Stimulated activated CD4-positive, alpha-beta T cell treated with anti-CD3 and anti-CD28 coated beads, Interleukin-2, amount 100 ng/mL, for 4 hours (primary cell): ENCODE measurements at regions not wholly inside any gene's neighbourhood (a gene's known extent, or its start where the extent isn't known, plus 50 kb on each side); places are given as distances from the start of the nearest gene placed in this dataset.

Experiments used
- DNase-seq: peaks from one replicate; pipeline ENCODE4 v3.0.0-alpha.2; 2020; ENCODE audit warnings: low read depth

GRCh38 chr3:124491098-124491497 lies 239.2 kb upstream of the UMPS start:
- DNase-seq, result no peak

DNA sequence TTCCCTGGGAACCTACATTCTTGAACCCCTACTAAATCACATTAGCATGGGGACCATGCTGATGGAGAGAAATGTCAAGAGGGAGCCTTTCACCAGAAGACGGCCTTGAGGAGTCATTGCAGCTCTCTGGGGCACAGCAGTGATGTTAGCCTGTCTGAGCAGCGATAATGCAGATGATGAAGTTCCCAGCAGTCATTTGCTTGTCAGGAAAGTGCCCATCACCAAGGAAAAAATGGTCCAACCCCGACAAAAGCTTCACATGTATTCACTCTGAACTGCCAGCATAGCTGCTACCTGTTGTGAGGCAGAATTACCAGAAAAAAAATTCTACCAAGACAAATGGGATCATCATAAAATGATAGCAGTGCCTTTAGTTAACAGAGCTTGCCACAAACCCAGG lies 238.4 kb upstream of the UMPS start:
- no peak for DNase-seq

- DNase-seq, result no peak
Observed at GRCh38 chr3:124492824-124493223, 237.4 kb upstream of the UMPS start.

GRCh38 chr3:124496061-124496460 lies 234.2 kb upstream of the UMPS start:
- no peak for DNase-seq

DNA sequence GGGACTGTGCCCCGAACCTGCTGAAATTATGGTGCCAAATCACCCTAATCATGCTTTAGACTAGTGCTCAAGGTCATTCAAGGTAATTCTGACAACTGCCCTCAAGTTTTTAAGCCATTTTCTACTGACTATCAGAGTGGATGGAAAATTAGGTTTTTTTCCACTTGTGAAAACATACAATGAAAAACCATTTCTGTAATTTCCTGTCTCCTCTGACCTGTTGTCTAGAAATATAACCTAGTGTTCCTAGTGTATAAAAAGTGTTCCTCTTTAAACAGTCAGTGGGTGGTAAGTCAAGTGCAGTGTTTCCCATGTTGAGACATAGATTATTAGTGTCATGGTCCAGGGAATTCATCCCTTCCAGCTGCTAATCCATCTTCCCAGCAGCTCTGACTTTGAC lies 232.8 kb upstream of the UMPS start:
- DNase-seq, result no peak

DNA sequence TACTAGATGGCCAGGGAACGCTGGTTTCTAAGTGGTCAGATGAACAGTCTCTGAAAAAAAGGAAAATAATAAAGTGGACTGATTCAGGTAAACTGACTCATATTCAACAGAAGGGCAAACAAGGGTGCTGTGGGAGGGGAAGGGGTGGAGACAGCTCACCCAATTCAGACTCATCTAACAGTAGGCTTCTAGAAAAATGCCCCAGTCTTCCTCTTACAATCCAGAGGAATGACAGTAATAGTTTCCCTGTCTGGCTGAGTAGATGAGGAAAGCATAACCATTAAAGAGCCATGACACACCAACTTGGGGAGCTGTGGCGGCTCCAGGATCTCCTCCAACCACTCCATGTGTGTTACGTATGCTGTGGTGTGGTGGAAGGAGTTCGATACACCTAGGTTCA lies 231.4 kb upstream of the UMPS start:
- no peak for DNase-seq

GRCh38 chr3:124504332-124505059 lies 225.8 kb upstream of the UMPS start:
- DNase-seq, result no peak

- no peak for DNase-seq
Observed at GRCh38 chr3:124509884-124510283, 220.4 kb upstream of the UMPS start.

DNA sequence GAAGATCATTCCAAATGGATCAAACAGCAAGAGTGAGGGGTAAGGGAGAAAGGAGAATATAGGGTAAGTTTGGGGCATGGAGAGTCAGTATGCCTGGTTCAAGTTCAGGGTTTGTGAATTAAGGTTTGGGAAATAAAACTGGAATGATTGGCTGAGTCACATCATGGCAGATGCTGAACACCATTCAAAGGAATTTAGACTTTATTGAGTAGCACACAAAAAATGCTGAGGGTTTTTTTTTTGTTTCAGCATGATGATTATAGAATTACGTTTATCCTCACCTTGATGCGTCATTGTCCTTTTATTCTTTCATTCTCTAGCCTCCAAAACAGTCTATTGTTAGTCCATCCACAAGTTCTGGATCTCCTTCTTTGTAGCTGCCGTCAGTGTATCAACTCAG lies 220.0 kb upstream of the UMPS start:
- DNase-seq, result no peak

- no peak for DNase-seq
Observed at GRCh38 chr3:124512881-124513609, 217.2 kb upstream of the UMPS start.

DNA sequence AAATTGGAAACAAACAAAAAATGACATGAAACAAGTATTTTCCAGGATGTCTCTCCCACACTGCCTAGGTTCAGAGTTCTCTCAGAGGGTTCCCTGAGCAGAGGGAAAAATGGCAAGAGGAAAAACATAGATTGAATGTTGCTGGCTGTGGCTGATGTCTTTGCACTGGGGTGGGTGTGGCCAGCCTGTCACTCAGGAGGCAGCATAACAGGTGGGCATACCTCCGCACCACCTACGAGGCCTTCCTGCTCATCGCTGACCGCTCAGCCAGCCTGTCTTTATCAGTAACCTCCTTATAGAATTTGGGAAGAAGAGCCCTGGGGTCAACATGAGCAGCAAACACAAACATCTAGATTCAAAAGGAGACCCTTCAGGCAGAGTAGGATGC lies 216.6 kb upstream of the UMPS start:
- DNase-seq, result no peak

- no peak for DNase-seq
Observed at GRCh38 chr3:124514683-124515082, 215.6 kb upstream of the UMPS start.

- DNase-seq, result no peak
Observed at GRCh38 chr3:124516333-124516732, 213.9 kb upstream of the UMPS start.

GRCh38 chr3:124517306-124517705 lies 212.9 kb upstream of the UMPS start:
- no peak for DNase-seq

DNA sequence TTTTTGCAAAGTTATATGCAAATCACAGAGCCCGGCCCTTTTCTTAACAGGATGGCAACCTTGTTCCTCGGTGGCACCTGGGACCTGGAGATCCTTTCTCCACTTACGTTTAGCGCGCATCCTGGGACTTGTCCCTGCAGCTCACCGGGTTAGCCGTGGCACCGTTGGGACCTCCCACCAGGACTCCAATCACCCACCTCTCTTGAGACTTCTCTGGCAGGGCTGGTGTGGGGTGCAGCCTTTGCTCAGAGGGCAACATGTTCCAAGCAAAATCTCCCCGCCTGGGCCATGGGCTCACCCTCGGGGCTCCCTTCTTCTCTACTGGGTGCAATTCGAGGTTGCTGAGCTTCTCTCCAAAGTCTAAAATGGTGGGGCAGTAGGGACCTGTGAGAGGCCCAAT lies 211.9 kb upstream of the UMPS start:
- no peak for DNase-seq

DNA sequence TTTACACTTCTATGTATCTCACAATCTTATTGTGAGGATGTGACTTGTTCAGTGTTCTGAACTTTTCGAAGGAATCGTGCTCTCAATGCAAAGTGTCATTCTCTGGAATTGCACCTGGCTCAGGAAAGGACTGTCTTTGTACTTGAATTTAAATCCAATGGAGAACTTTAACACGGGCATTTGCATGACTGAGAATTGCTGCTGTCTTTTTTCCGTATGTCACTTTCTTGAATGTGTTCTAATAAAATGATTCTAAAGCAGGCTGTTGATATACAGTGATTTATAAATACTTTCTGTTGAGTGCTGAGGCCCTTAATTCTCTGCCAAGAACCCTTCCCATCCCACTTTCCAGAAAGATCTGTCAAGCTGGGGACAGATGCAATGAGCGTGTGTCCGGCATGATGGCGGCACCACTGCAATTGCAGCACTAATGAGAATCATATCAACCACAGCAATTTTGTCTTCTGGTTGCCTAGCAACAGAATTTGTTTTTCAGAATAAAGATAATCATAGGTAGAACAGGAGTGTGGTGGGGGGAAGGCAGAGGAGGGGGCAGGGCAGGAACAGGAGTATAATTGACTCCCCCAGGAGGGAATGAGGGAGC lies 210.6 kb upstream of the UMPS start:
- no peak for DNase-seq

- DNase-seq, result no peak
Observed at GRCh38 chr3:124520970-124521369, 209.3 kb upstream of the UMPS start.

- no peak for DNase-seq
Observed at GRCh38 chr3:124522082-124522625, 208.1 kb upstream of the UMPS start.

DNA sequence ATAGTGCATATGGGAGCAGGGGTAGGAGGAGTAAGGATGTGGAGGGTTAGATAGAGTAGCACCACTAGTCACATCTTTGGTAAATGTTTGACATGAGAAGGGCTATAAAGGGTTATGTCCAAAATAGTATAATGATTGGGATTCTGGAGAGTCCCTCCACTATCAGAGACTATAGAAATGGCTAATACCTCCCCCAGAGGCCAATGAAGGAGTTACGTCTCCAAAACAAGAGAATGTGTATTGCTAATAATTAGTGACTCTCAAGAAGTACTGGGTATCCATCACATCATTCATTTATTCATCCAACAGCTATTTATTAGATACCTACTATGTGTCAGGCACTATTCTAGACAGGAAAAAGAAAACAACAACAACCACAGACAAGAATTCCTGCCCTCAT lies 203.7 kb upstream of the UMPS start:
- DNase-seq, result no peak

- DNase-seq, result no peak
Observed at GRCh38 chr3:124529826-124530571, 200.3 kb upstream of the UMPS start.

DNA sequence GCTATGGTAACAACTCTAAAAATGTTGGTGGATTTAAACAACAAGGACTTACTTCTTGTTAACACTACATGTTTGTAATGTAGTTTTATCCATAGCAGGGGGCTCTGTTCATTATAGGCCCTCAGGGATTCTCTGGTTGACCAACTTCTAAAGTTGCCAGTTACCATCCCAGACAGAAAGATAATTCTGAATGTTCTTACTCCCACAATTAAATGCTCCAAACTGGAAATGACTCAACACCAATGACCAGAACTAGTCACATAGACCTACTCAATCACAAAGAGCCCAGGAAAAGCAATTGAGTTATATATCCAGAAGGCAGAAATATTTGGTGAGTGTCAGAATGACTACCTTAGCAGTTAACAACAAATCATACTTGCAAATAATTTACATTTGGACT lies 199.3 kb upstream of the UMPS start:
- no peak for DNase-seq

DNA sequence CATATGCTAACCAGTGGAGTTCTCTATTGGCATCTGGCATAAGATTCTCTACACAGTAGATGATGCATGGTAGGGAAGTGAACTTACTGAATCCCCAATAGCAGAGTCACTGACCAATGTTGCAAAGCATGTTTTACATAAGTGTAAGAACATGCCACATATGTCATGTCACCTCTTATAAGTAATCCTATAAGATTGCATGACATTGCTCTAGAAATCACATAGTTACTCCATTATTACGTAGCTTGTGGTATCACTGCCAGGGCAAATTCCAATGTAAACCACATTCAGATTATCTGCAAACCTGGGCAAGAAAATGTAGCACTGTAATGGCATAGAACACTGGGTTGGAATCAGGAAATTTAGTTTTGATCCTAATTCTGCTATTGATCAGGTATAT lies 198.2 kb upstream of the UMPS start:
- no peak for DNase-seq
